ENCODE measurements at regions not wholly inside any gene's neighbourhood (a gene's known extent, or its start where the extent isn't known, plus 50 kb on each side); places are given as distances from the start of the nearest gene placed in this dataset.

DNA sequence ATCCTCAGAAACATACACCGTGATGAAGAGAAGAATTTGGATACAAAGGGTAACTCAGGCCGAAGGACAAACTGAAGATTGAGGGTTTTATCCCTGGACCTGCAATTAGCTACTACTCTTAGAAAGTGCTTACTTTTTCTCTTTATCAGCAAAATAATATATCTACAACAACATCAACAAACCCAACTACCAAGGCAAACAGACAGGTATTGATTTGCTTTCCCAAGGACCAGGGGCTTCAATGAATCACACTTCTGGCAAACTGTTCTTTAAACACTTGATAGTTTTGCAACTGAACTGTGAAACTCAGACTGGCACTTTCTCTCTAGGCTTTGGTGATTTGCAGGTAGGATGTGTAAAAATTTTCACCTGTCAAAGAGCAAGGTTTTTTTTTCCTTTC is 247.5 kb downstream of the SEC23A start:
- TF ChIP-seq, protein P1, sequence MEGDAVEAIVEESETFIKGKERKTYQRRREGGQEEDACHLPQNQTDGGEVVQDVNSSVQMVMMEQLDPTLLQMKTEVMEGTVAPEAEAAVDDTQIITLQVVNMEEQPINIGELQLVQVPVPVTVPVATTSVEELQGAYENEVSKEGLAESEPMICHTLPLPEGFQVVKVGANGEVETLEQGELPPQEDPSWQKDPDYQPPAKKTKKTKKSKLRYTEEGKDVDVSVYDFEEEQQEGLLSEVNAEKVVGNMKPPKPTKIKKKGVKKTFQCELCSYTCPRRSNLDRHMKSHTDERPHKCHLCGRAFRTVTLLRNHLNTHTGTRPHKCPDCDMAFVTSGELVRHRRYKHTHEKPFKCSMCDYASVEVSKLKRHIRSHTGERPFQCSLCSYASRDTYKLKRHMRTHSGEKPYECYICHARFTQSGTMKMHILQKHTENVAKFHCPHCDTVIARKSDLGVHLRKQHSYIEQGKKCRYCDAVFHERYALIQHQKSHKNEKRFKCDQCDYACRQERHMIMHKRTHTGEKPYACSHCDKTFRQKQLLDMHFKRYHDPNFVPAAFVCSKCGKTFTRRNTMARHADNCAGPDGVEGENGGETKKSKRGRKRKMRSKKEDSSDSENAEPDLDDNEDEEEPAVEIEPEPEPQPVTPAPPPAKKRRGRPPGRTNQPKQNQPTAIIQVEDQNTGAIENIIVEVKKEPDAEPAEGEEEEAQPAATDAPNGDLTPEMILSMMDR (IDR thresholded peaks at IDR 0.05; ENCODE audit: extremely low read depth, insufficient read depth, missing control alignments): no peak
- no peak for DNase-seq (ENCODE audit: low spot score)
- in situ Hi-C loops (cut with MboI; ENCODE audit: low pct_unique_long_range_greater_than_20kb, low sequenced_read_pairs, unreplicated experiment): no loop called here

DNA sequence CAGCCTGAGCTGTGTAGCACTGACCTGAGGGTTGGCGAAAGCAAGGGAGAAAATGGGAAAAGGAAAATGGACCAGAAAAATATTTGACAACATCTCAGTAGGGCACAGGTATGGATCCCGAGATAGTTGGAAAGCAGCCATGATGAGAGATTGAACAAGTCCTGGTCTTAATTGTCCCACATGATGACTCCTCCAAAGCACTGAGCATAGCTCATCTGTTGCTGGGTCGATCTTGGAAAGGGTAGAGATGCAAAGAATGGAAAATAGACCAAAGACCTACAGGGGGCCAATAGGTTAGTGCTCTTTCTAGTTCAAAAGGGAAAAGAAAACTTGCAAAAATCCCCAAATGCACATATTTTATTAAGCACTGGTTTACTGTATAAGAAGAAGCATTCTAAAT is 251.9 kb downstream of the SEC23A start:
- in situ Hi-C loops (cut with MboI; ENCODE audit: low pct_unique_long_range_greater_than_20kb, low sequenced_read_pairs, unreplicated experiment): no loop called here
- TF ChIP-seq, protein P1 (IDR thresholded peaks at IDR 0.05; ENCODE audit: extremely low read depth, insufficient read depth, missing control alignments): no peak
- no peak for DNase-seq (ENCODE audit: low spot score)

DNA sequence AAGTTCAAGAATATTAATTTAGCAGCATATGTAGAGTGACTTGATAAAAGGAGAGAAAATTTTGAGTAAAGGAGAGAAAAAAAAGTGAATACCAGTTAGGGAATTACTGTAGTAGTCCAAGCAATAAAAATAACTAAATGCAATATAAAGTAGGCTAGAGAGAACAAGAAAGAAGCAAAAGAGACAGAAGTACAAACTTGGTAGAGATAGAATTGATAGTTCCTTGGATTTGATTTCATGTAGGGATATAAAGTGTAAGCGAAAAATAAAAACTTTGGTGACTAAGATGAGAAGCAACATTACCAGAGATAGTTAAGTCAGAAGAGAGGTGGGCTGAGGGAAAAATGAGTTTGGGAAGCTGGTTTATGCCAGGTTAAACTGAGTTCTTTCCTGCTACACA is 252.4 kb downstream of the SEC23A start:
- in situ Hi-C loops (cut with MboI; ENCODE audit: low pct_unique_long_range_greater_than_20kb, low sequenced_read_pairs, unreplicated experiment): no loop called here
- no peak for DNase-seq (ENCODE audit: low spot score)
- TF ChIP-seq, protein P1 (IDR thresholded peaks at IDR 0.05; ENCODE audit: extremely low read depth, insufficient read depth, missing control alignments): no peak

DNA sequence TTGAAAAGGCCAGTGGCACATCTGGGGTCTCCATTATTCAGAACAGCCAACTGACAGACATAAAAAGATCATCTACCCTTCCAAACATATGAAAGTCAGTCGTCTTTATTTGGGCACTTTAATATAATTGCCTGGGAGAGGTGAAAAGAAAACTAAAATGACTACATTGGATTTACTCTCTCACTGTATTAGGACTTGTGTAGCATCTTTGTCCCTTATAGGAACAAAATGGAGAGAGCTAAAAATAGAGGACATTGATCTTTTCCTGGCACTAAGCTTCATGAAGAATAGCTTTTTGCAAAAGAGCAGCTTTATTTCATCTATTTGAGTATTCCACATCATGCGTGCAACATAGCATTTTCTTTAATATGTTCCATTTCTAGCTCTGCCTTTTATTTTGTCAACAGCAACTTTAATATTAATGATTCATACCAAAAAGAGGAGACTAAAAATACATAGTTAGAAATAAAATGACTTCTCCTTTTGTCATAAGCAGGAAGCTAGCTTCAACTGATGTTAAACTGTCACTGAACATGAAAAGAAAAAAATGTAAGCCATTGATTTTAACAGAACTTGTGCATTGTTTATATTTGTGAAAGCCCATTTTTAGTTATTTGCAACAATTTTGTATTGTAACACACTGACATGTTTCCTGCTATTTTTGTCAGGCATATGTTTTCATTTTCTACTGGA is 254.6 kb downstream of the SEC23A start:
- in situ Hi-C loops (cut with MboI; ENCODE audit: low pct_unique_long_range_greater_than_20kb, low sequenced_read_pairs, unreplicated experiment): no loop called here
- TF ChIP-seq, protein P1 (IDR thresholded peaks at IDR 0.05; ENCODE audit: extremely low read depth, insufficient read depth, missing control alignments): no peak
- DNase-seq (ENCODE audit: low spot score): no peak

DNA sequence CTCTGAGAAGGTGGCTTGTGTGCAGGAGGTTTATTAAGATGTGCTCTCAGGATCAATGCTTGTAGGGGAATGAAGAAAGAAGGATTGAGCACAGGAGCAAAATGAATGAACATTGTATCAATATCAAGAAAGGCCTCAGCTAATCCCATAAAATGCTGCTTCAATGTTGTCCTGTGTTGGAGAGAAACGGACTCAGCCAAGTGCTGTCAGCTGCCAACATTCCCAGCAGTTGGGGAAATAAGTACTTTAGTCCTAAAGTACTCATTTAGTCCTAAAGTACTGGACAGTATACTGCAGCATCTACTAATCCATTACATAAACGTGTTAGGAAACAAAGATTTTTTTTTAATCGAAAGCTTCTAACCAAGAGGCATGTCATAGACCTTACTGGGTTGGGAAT is 255.9 kb downstream of the SEC23A start:
- TF ChIP-seq, protein P1 (IDR thresholded peaks at IDR 0.05; ENCODE audit: extremely low read depth, insufficient read depth, missing control alignments): no peak
- DNase-seq (ENCODE audit: low spot score): no peak
- in situ Hi-C loops (cut with MboI; ENCODE audit: low pct_unique_long_range_greater_than_20kb, low sequenced_read_pairs, unreplicated experiment): no loop called here

DNA sequence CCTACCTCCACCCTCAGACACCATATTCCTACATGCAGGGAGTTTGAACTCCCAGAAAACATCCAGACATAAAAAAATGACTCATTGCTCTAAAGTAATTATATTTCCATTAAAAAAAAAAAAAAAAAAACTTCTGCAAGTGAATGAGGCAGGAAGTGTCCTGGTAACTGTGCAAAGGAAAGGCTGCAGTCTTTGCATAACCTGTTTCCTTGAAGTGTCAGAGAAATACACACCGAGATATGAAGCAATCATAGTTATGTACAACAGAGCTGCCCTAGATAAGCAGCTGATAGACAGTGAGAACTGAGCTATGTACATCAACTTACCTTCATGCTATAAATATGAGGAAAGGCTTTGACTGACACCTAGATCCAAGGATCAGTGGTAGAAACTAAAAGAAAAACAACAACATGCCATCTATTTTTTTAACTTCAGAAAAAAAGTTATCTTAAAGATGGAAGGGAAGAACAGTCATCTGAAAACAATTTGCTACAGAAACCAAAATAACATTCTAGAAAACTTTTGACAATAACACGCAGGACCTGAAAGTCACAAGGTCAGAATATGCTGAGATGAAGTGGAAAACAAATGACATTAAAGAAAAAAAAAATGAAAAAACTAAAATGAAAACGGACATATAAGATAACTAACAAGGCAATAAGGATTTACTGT is 263.2 kb downstream of the SEC23A start:
- no peak for DNase-seq (ENCODE audit: low spot score)
- in situ Hi-C loops (cut with MboI; ENCODE audit: low pct_unique_long_range_greater_than_20kb, low sequenced_read_pairs, unreplicated experiment): no loop called here
- TF ChIP-seq, protein P1 (IDR thresholded peaks at IDR 0.05; ENCODE audit: extremely low read depth, insufficient read depth, missing control alignments): no peak
